Endothelial cell of umbilical vein (primary cell): ENCODE measurements at regions not wholly inside any gene's neighbourhood (a gene's known extent, or its start where the extent isn't known, plus 50 kb on each side); places are given as distances from the start of the nearest gene placed in this dataset.

Experiments used
- BruUV-seq: library from RNA; stranded (reverse); fragments of 400-500 nt; replicated peaks from 2 replicates; lab custom pipeline; 2021; lab: Mats Ljungman, UMichigan
- CTCF ChIA-PET: fragments of 300-600, 350-600 bp; sonication (Branson Sonifier 250); formaldehyde crosslinking; loops from one replicate; lab custom pipeline; 2021; ENCODE audit warnings: antibody characterized with exemption, inconsistent platforms; lab: Charles Lee
- POLR2A ChIA-PET: fragments of 300-600, 350-600 bp; sonication (Branson Sonifier 250); formaldehyde crosslinking; loops from one replicate; lab custom pipeline; 2021; ENCODE audit warnings: antibody characterized with exemption, inconsistent platforms; lab: Charles Lee
- DNase-seq: peaks from one replicate; pipeline ENCODE4 v3.0.0-alpha.2; 2011; ENCODE audit warnings: low read depth, low spot score
- FAIRE-seq: peaks from 2 replicates; lab custom pipeline; 2011; peaks lifted over from hg19 to GRCh38; lab: Jason Lieb, UNC
- H2AFZ ChIP-seq: 2 replicates; pipeline ENCODE4 v1.6.0; 2012; ENCODE audit warnings: low read depth, low read length, control low read depth, inconsistent platforms
- H3K27ac ChIP-seq: 2 replicates; pipeline ENCODE4 v1.5.1; 2011; ENCODE audit warnings: low read depth, mild to moderate bottlenecking, control low read depth, low read length, moderate library complexity; ENCODE audit not compliant: insufficient read depth
- H3K27me3 ChIP-seq, 2 experiments: 2 replicates each; pipeline versions ENCODE4 v1.6.0 to v1.6.1; 2011; ENCODE audit warnings: low read length in 2 of 2, mixed read lengths in 1 of 2; ENCODE audit not compliant: control insufficient read depth in 2 of 2, insufficient read depth in 2 of 2
- H3K36me3 ChIP-seq, 2 experiments: 2 replicates in 1 of 2; 3 replicates in 1 of 2; pipeline ENCODE4 v1.5.1; 2011; ENCODE audit warnings: low read length in 2 of 2, mild to moderate bottlenecking in 1 of 2, moderate library complexity in 1 of 2; ENCODE audit not compliant: control insufficient read depth in 2 of 2, insufficient read depth in 2 of 2; ENCODE audit errors: extremely low read depth in 1 of 2
- H3K4me1 ChIP-seq: 3 replicates; pipeline ENCODE4 v1.5.1; 2011; ENCODE audit warnings: mild to moderate bottlenecking, low read length; ENCODE audit not compliant: control insufficient read depth, insufficient read depth; ENCODE audit errors: extremely low read depth
- H3K4me2 ChIP-seq: 2 replicates; pipeline ENCODE4 v1.6.1; 2011; ENCODE audit warnings: low read length, control low read depth, mixed read lengths; ENCODE audit not compliant: insufficient read depth
- H3K4me3 ChIP-seq, 3 experiments: fragments of 200-600 bp in 1 of 3; sonication (generic), shearing (Covaris generic) in 1 of 3; replicated peaks in 1 of 3; 2 replicates each; pipeline ENCODE4 v1.5.1; 2011 to 2016; ENCODE audit warnings: control low read depth in 3 of 3, low read length in 3 of 3, mild to moderate bottlenecking in 2 of 3, inconsistent platforms in 1 of 3, low read depth in 1 of 3, moderate library complexity in 1 of 3; ENCODE audit not compliant: insufficient read depth in 1 of 3
- H3K79me2 ChIP-seq: 2 replicates; pipeline ENCODE4 v1.6.0; 2012; ENCODE audit warnings: low read length, inconsistent platforms; ENCODE audit not compliant: control insufficient read depth, insufficient read depth
- H3K9ac ChIP-seq: replicated peaks from 2 replicates; pipeline ENCODE3; 2011; ENCODE audit warnings: low read length, control low read depth; ENCODE audit not compliant: insufficient read depth; ENCODE audit errors: extremely low read depth
- H3K9me1 ChIP-seq: replicated peaks from 3 replicates; pipeline ENCODE4 v1.6.0; 2011; ENCODE audit warnings: mild to moderate bottlenecking, low read length; ENCODE audit not compliant: control insufficient read depth, insufficient read depth; ENCODE audit errors: extremely low read depth
- H3K9me3 ChIP-seq: replicated peaks from 2 replicates; pipeline ENCODE4 v1.5.1; 2012; ENCODE audit warnings: low read length, inconsistent platforms; ENCODE audit not compliant: control insufficient read depth, insufficient read depth
- H4K20me1 ChIP-seq: replicated peaks from 2 replicates; pipeline ENCODE3; 2011; ENCODE audit warnings: mild to moderate bottlenecking, low read length; ENCODE audit not compliant: control insufficient read depth, insufficient read depth; ENCODE audit errors: extremely low read depth
- EZH2 ChIP-seq: IDR thresholded peaks from 2 replicates; pipeline ENCODE4 v1.6.1; 2012; ENCODE audit warnings: borderline replicate concordance, low read depth, mild to moderate bottlenecking, moderate library complexity, low read length, inconsistent platforms; ENCODE audit not compliant: severe bottlenecking
- FOS ChIP-seq: IDR thresholded peaks from 2 replicates; pipeline ENCODE4 v1.6.1; 2011; ENCODE audit warnings: mild to moderate bottlenecking, low read length, moderate library complexity, borderline replicate concordance; ENCODE audit not compliant: insufficient read depth
- GATA2 ChIP-seq: IDR thresholded peaks from 2 replicates; pipeline ENCODE4 v1.7.0; 2011; ENCODE audit warnings: low read depth, mild to moderate bottlenecking, moderate library complexity, mixed read lengths, low read length; ENCODE audit not compliant: insufficient read length, insufficient read depth
- JUN ChIP-seq: IDR thresholded peaks from 2 replicates; pipeline ENCODE4 v1.6.1; 2011; ENCODE audit warnings: borderline replicate concordance, low read depth; ENCODE audit not compliant: insufficient read length, insufficient read depth
- MYC ChIP-seq: IDR thresholded peaks from one replicate; pipeline ENCODE4 v1.6.1; 2011; ENCODE audit warnings: mild to moderate bottlenecking, low read depth, low read length
- POLR2A ChIP-seq: IDR thresholded peaks from 2 replicates; pipeline ENCODE4 v1.6.1; 2012; ENCODE audit warnings: low read depth, mild to moderate bottlenecking, control low read depth, low read length
- POLR2AphosphoS5 ChIP-seq: IDR thresholded peaks from 2 replicates; pipeline ENCODE4 v1.6.1; 2012; ENCODE audit warnings: low read depth, mild to moderate bottlenecking, control low read depth, low read length, moderate library complexity; ENCODE audit not compliant: insufficient read depth
- dilution Hi-C: fragments of 300-500 bp; cut with MboI; formaldehyde crosslinking; loops from one replicate; pipeline ENCODE4 v1.15.0; 2019; ENCODE audit warnings: low sequenced_read_pairs; ENCODE audit not compliant: extremely low pct_ligation_motif_present
- intact Hi-C: fragments of 100-400 bp; cut with micrococcal nuclease; formaldehyde crosslinking; loops from one replicate; pipeline ENCODE4 v1.10.0; 2022
- TF ChIP-seq, protein P1 (sequence below), 2 donors: IDR thresholded peaks; 1 replicate in 1 of 2; 2 replicates in 1 of 2; pipeline ENCODE4 v1.5.1; 2011; ENCODE audit warnings: low read length in 2 of 2, mild to moderate bottlenecking in 2 of 2, moderate library complexity in 2 of 2, control low read depth in 1 of 2, inconsistent platforms in 1 of 2, low read depth in 1 of 2; ENCODE audit not compliant: insufficient read depth in 1 of 2; ENCODE audit errors: extremely low read depth in 1 of 2

DNA sequence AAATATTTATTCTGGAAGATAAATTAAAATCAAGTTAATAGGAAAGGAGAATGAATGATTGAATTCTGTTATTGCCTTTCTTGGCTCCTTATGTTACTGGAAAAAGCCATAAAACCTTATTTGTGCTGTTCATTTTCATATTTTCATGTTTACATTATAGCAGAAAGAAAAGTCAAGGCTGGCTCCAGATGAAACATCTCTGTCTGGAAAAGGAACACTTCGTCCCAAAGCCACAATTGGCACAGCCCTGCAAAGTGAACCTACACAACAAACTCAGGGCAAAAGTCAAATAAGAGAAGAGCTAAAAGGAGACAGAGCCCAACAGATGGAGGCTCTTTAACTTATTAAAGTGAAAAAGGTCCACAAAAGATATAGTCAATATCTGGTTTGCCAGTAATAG is 73.4 kb downstream of the GTPBP8 start:
- Histone ChIP-seq H3K4me3 (no peak overlapping the region), H3K79me2 (no peaks in the 10 kb centered on the region), H3K9me3 (no peaks in the 10 kb centered on the region), H3K36me3 (no peaks in the 10 kb centered on the region), H3K27ac (no peak overlapping the region), H3K4me1 (no peaks in the 10 kb centered on the region), H3K9ac (no peak overlapping the region), H3K4me2 (no peak overlapping the region), H4K20me1 (no peaks in the 10 kb centered on the region), H2AFZ (no peak overlapping the region), H3K9me1 (no peaks in the 10 kb centered on the region), H3K27me3 (peaks cover 0 to 1% of the 10 kb centered on the region in 2 experiments)
- no peak for TF ChIP-seq FOS
- no peak for TF ChIP-seq JUN
- TF ChIP-seq POLR2A = no peak
- no peak for TF ChIP-seq POLR2AphosphoS5
- TF ChIP-seq GATA2 = no peak
- TF ChIP-seq, protein P1, sequence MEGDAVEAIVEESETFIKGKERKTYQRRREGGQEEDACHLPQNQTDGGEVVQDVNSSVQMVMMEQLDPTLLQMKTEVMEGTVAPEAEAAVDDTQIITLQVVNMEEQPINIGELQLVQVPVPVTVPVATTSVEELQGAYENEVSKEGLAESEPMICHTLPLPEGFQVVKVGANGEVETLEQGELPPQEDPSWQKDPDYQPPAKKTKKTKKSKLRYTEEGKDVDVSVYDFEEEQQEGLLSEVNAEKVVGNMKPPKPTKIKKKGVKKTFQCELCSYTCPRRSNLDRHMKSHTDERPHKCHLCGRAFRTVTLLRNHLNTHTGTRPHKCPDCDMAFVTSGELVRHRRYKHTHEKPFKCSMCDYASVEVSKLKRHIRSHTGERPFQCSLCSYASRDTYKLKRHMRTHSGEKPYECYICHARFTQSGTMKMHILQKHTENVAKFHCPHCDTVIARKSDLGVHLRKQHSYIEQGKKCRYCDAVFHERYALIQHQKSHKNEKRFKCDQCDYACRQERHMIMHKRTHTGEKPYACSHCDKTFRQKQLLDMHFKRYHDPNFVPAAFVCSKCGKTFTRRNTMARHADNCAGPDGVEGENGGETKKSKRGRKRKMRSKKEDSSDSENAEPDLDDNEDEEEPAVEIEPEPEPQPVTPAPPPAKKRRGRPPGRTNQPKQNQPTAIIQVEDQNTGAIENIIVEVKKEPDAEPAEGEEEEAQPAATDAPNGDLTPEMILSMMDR (IDR thresholded peaks at IDR 0.05; ENCODE audit: extremely low read depth in 1 of 2, insufficient read depth in 1 of 2, low read depth in 1 of 2, low read length in 2 of 2) = no peak
- TF ChIP-seq EZH2 = no peak
- DNase-seq = no peak
- FAIRE-seq = no peak
- ChIA-PET POLR2A (no interaction called here), CTCF (no interaction called here)
- intact Hi-C loops = no loop called here
- dilution Hi-C loops = no loop called here
- no TSS peak for BruUV-seq

DNA sequence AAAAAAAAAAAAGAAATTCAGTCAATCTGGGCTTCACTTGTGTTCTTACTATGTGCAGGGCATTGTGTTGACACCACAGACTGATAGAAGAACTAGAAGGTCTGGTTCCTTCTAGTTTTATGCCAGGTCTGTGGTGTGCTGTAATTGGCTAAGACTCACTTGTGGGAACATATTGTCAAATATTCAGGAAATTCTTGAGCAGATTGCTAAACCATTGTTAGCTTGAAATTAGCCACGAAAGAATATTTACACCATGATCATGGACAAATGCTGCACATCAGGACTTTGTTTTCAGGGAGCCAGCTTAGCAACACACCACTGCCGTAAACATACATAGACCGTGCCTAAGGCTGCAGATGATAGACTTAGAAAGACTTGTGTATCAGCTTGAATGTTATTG is 74.6 kb downstream of the GTPBP8 start:
- CTCF ChIA-PET = no interaction called here
- H3K9me3 ChIP-seq = no peaks in the 10 kb centered on the region
- POLR2A ChIA-PET = no interaction called here
- no TSS peak for BruUV-seq
- H3K9me1 ChIP-seq = no peaks in the 10 kb centered on the region
- TF ChIP-seq, protein P1 (IDR thresholded peaks at IDR 0.05; ENCODE audit: extremely low read depth in 1 of 2, insufficient read depth in 1 of 2, low read depth in 1 of 2, low read length in 2 of 2) = no peak
- TF ChIP-seq POLR2AphosphoS5 (no peak), EZH2 (no peak), MYC (no peak), GATA2 (no peak), FOS (no peak)
- peaks cover 0 to 1% of the 10 kb centered on the region in 2 experiments for H3K27me3 ChIP-seq
- FAIRE-seq (no peak), DNase-seq (no peak)
- no peaks in the 10 kb centered on the region for H3K4me1 ChIP-seq
- no peak overlapping the region for H3K27ac ChIP-seq
- dilution Hi-C loops = no loop called here
- no peak overlapping the region for H3K4me3 ChIP-seq
- H3K4me2 ChIP-seq = no peak overlapping the region
- no peaks in the 10 kb centered on the region for H3K36me3 ChIP-seq
- no peak overlapping the region for H2AFZ ChIP-seq
- no peak overlapping the region for H3K9ac ChIP-seq
- intact Hi-C loops = no loop called here
- no peaks in the 10 kb centered on the region for H3K79me2 ChIP-seq
- no peaks in the 10 kb centered on the region for H4K20me1 ChIP-seq
